Cardiac muscle cell (in vitro differentiated cells and primary cell): ENCODE measurements at regions not wholly inside any gene's neighbourhood (a gene's known extent, or its start where the extent isn't known, plus 50 kb on each side); places are given as distances from the start of the nearest gene placed in this dataset.

Experiments used
- DNase-seq, 2 donors: peaks; one replicate each; pipeline versions ENCODE4 v3.0.0 to v3.0.0-alpha.2; 2010 to 2017; ENCODE audit warnings: low read depth in 1 of 2, low spot score in 1 of 2
- H3K27ac ChIP-seq: fragments of 200-600 bp; sonication (generic); 2 replicates; pipeline ENCODE4 v1.5.1; 2016
- H3K27me3 ChIP-seq: fragments of 200-600 bp; sonication (generic); 2 replicates; pipeline ENCODE4 v1.6.0; 2016; ENCODE audit warnings: control low read depth
- H3K36me3 ChIP-seq: fragments of 200-600 bp; sonication (generic); 2 replicates; pipeline ENCODE4 v1.5.1; 2016; ENCODE audit warnings: control low read depth
- H3K4me1 ChIP-seq: fragments of 200-600 bp; sonication (generic); 2 replicates; pipeline ENCODE4 v1.8.1; 2017; ENCODE audit warnings: low read depth, mild to moderate bottlenecking, mixed run types
- H3K4me3 ChIP-seq: fragments of 200-600 bp; sonication (generic); 2 replicates; pipeline ENCODE4 v1.5.1; 2016; ENCODE audit warnings: mild to moderate bottlenecking
- H3K9me3 ChIP-seq: fragments of 200-600 bp; sonication (generic); 2 replicates; pipeline ENCODE4 v1.5.1; 2017; ENCODE audit warnings: low read depth, mild to moderate bottlenecking, control low read depth
- TF ChIP-seq, protein P1 (sequence below): IDR thresholded peaks from 2 replicates; pipeline ENCODE4 v1.5.1; 2012; ENCODE audit warnings: low read depth, mild to moderate bottlenecking, low read length

DNA sequence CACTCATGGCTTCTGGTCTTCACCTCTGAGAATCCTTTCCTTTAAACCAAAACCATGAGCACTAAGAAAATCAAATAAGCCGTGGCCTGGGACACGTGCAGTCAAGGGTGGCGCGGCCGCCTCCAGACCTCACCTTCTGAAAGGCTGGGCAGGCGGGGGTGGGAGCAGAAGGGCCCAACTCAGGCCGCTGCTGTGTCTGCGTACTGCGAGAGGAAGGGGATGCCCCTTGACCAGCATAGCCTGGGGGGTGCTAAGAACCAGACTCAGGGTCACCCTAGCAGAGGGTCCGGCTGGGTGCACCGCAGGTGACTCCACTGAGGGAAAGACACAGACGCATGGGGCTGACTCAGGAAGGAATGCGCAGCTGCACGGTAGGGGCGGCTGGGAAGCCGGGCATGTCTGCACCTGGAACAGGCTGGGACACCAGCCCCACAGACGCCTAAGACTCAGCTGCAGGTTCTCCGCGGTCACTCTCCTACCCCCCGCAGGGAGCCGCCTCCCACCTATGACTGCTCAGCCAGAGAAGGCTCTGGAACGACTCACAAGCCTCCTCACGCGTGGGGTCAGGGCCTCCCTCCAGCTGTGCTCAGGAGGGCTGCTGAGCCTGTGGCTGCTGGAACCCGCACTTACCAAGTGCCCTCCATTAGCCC, 432.4 kb upstream of the MYT1L start:
- DNase-seq: no peak
- TF ChIP-seq, protein P1, sequence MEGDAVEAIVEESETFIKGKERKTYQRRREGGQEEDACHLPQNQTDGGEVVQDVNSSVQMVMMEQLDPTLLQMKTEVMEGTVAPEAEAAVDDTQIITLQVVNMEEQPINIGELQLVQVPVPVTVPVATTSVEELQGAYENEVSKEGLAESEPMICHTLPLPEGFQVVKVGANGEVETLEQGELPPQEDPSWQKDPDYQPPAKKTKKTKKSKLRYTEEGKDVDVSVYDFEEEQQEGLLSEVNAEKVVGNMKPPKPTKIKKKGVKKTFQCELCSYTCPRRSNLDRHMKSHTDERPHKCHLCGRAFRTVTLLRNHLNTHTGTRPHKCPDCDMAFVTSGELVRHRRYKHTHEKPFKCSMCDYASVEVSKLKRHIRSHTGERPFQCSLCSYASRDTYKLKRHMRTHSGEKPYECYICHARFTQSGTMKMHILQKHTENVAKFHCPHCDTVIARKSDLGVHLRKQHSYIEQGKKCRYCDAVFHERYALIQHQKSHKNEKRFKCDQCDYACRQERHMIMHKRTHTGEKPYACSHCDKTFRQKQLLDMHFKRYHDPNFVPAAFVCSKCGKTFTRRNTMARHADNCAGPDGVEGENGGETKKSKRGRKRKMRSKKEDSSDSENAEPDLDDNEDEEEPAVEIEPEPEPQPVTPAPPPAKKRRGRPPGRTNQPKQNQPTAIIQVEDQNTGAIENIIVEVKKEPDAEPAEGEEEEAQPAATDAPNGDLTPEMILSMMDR: no peak
- Histone ChIP-seq H3K9me3 (no peaks in the 10 kb centered on the region), H3K4me1 (no peaks in the 10 kb centered on the region), H3K36me3 (no peaks in the 10 kb centered on the region), H3K4me3 (no peak overlapping the region), H3K27me3 (no peaks in the 10 kb centered on the region), H3K27ac (no peak overlapping the region)

DNA sequence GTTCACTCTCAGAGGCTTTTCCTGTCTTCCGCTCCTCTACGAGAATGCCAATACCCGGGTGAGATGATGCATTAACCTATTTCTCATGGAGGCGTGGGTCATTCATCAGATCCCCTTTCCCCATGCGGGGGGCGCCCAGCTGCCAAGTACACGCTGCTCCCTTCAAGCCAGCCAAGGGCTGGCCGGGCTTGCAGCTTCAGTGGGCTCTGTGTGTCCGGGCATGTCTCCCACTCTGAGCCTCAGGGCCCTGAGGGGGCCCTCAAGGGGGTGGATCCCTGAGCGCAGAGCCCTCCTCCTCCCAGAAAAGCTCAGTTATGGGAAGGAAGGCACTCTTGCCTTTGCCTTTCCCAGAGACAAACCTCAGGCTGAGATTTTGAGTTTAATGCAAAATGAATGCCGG, 431.8 kb upstream of the MYT1L start:
- Histone ChIP-seq H3K27ac (no peak overlapping the region), H3K4me3 (no peak overlapping the region), H3K36me3 (no peaks in the 10 kb centered on the region), H3K27me3 (no peaks in the 10 kb centered on the region), H3K4me1 (no peaks in the 10 kb centered on the region), H3K9me3 (no peaks in the 10 kb centered on the region)
- DNase-seq: no peak
- TF ChIP-seq, protein P1: no peak

- Histone ChIP-seq H3K36me3 (no peaks in the 10 kb centered on the region), H3K27ac (no peak overlapping the region), H3K9me3 (no peaks in the 10 kb centered on the region), H3K27me3 (no peaks in the 10 kb centered on the region), H3K4me3 (no peak overlapping the region), H3K4me1 (no peaks in the 10 kb centered on the region)
- TF ChIP-seq, protein P1: no peak
- no peak for DNase-seq
These were observed 431.3 kb upstream of the MYT1L start for GRCh38 chr2:2762166-2762908.

DNA sequence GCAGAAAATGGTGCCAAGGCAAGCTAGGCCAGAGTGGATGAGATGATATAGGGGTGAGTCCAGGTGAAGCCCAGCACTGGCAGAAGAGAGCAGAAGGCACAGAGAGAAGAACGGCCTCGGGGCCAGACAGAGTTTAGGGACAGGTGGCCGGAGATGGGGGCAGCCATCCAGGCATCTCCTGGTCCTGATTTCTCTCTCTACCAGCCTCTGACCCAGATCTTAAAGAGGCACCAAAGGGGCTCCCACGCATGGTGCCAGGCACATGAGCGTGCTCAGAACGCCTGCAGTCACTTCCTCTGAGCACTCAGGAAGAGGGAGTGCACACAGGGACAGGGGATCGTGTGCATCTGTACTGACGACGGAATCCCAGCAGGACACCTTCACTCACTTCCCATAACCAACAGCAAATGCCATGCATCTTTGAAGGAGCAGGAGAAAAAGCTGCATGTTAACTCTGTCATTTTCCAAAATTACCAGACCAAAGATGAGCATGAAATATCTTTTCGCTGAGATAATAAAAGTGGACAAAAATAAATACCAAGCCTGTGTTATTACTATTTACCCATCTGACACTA, 427.8 kb upstream of the MYT1L start:
- DNase-seq: no peak
- Histone ChIP-seq H3K27me3 (no peaks in the 10 kb centered on the region), H3K4me3 (no peak overlapping the region), H3K27ac (no peak overlapping the region), H3K4me1 (no peaks in the 10 kb centered on the region), H3K36me3 (no peaks in the 10 kb centered on the region), H3K9me3 (no peaks in the 10 kb centered on the region)
- TF ChIP-seq, protein P1: no peak

DNA sequence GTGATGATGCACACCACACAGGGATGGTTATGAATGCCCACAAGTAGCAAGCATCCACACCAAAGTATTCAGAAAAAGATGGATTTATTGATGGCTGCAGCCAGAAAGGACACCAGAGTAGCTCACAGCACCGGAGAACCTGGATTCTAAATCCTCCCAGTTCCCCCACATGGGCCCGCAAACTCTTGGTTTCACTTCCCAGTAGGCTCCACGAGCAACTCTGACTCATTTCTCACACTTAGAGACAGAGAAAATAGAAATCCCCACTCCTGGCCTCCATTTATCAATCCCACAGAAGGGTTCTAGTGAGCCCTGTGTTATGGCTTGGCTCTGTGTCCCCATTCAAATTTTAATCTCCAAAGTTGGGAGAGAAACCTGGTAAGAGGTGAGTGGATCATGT, 426.7 kb upstream of the MYT1L start:
- Histone ChIP-seq H3K36me3 (no peaks in the 10 kb centered on the region), H3K4me3 (no peak overlapping the region), H3K9me3 (no peaks in the 10 kb centered on the region), H3K4me1 (no peaks in the 10 kb centered on the region), H3K27ac (no peak overlapping the region), H3K27me3 (no peaks in the 10 kb centered on the region)
- TF ChIP-seq, protein P1: no peak
- no peak for DNase-seq
